Aorta (tissue), 5 donors: ENCODE measurements at regions not wholly inside any gene's neighbourhood (a gene's known extent, or its start where the extent isn't known, plus 50 kb on each side); places are given as distances from the start of the nearest gene placed in this dataset.

Source experiments
- ATAC-seq: fragments of 200-7000 bp; cut with Tn5 transposase; one replicate; pipeline ENCODE4 v1.9.1; 2022; ENCODE audit warnings: moderate library complexity; ENCODE audit not compliant: low FRiP score
- DNase-seq, 2 donors: peaks; one replicate each; pipeline ENCODE4 v3.0.0-alpha.2; 2020
- H3K27ac ChIP-seq, 2 donors: one replicate each; pipeline ENCODE4 v1.5.1; 2013; ENCODE audit warnings: low read length in 2 of 2, mild to moderate bottlenecking in 2 of 2, moderate library complexity in 2 of 2, control low read depth in 1 of 2, inconsistent platforms in 1 of 2, low read depth in 1 of 2
- H3K27me3 ChIP-seq, 2 donors: one replicate each; pipeline ENCODE4 v1.6.1; 2013; ENCODE audit warnings: control low read depth in 1 of 2, low read length in 1 of 2, mild to moderate bottlenecking in 1 of 2, moderate library complexity in 1 of 2; ENCODE audit not compliant: insufficient read depth in 2 of 2, control insufficient read depth in 1 of 2
- H3K36me3 ChIP-seq, 2 donors: one replicate each; pipeline ENCODE4 v1.6.1; 2013; ENCODE audit warnings: control low read depth in 1 of 2, low read length in 1 of 2, mild to moderate bottlenecking in 1 of 2; ENCODE audit not compliant: insufficient read depth in 2 of 2, control insufficient read depth in 1 of 2
- H3K4me1 ChIP-seq, 2 donors: one replicate each; pipeline ENCODE4 v1.6.1; 2013; ENCODE audit warnings: low read length in 2 of 2, control low read depth in 1 of 2, mild to moderate bottlenecking in 1 of 2, moderate library complexity in 1 of 2; ENCODE audit not compliant: insufficient read depth in 2 of 2, control insufficient read depth in 1 of 2
- H3K4me3 ChIP-seq, 2 donors: one replicate each; pipeline ENCODE4 v1.5.1; 2013; ENCODE audit warnings: low read length in 2 of 2, control low read depth in 1 of 2, mild to moderate bottlenecking in 1 of 2
- H3K9me3 ChIP-seq: one replicate; pipeline ENCODE4 v1.6.1; 2013; ENCODE audit warnings: mild to moderate bottlenecking, low read length; ENCODE audit not compliant: control insufficient read depth
- WGBS, 2 donors: extraction: QIAGEN DNeasy Blood & Tissue Kit; methylation state at CpG; one replicate each; pipeline ENCODE4 v1.1.7; 2013; 5-methylcytosine and 5-hydroxymethylcytosine counted together
- intact Hi-C, 2 donors: fragments of 100-400 bp; cut with DNase I; formaldehyde crosslinking; loops; one replicate each; pipeline versions ENCODE4 v1.14.2 to v1.15.0; 2022
- donor health status: healthy with polysubstance abuse.
- donor health status: Bipolar disorder and iron deficiency.
- donor health status: DM: no; HTN: no; CAD: no.
- donor health status: DM: no; HTN: no; CAD: no.
- donor health status: DM: yes; HTN: yes; CAD: no.

- no peaks in the 10 kb centered on the region for H3K9me3 ChIP-seq
- no peak overlapping the region for H3K4me3 ChIP-seq
- DNase-seq (no peak), ATAC-seq (no peak)
- WGBS, 2 donors = 68 to 71% methylated on average over 1 of the region's 1 CpG
- H3K36me3 ChIP-seq = no peaks in the 10 kb centered on the region
- no peaks in the 10 kb centered on the region for H3K4me1 ChIP-seq
- H3K27ac ChIP-seq = no peak overlapping the region
- intact Hi-C loops = no loop called here
- H3K27me3 ChIP-seq = no peaks in the 10 kb centered on the region
Measured at GRCh38 chr12:58601529-58601928, 318.8 kb downstream of the LRIG3 start.

- no peak for ATAC-seq
- 92 to 93% methylated on average over 6 of the region's 6 CpGs for WGBS, 2 donors
- H3K27ac ChIP-seq = no peak overlapping the region
- no peak for DNase-seq
- no peaks in the 10 kb centered on the region for H3K36me3 ChIP-seq
- H3K4me1 ChIP-seq = no peaks in the 10 kb centered on the region
- no peaks in the 10 kb centered on the region for H3K9me3 ChIP-seq
- H3K4me3 ChIP-seq = no peak overlapping the region
- intact Hi-C loops = no loop called here
- H3K27me3 ChIP-seq = no peaks in the 10 kb centered on the region
Measured at GRCh38 chr12:58602179-58602578, 318.1 kb downstream of the LRIG3 start.

GRCh38 chr12:58602736-58603135 is 317.6 kb downstream of the LRIG3 start:
- no peak overlapping the region for H3K27ac ChIP-seq
- no peaks in the 10 kb centered on the region for H3K36me3 ChIP-seq
- 63 to 78% methylated on average over 1 of the region's 1 CpG for WGBS, 2 donors
- no peaks in the 10 kb centered on the region for H3K9me3 ChIP-seq
- no peak overlapping the region for H3K4me3 ChIP-seq
- H3K27me3 ChIP-seq = no peaks in the 10 kb centered on the region
- no peak for DNase-seq
- intact Hi-C loops = no loop called here
- no peaks in the 10 kb centered on the region for H3K4me1 ChIP-seq
- no peak for ATAC-seq

GRCh38 chr12:58607805-58608204 is 312.5 kb downstream of the LRIG3 start:
- intact Hi-C loops = no loop called here
- DNase-seq (no peak), ATAC-seq (no peak)
- WGBS, 2 donors = 0 to 47% methylated on average over 1 of the region's 1 CpG
- Histone ChIP-seq H3K27me3 (no peaks in the 10 kb centered on the region), H3K27ac (no peak overlapping the region), H3K4me1 (no peaks in the 10 kb centered on the region), H3K9me3 (peaks cover 2% of the 10 kb centered on the region), H3K36me3 (no peaks in the 10 kb centered on the region), H3K4me3 (no peak overlapping the region)

- Histone ChIP-seq H3K4me1 (no peaks in the 10 kb centered on the region), H3K9me3 (peaks cover 2% of the 10 kb centered on the region), H3K27ac (no peak overlapping the region), H3K27me3 (no peaks in the 10 kb centered on the region), H3K36me3 (no peaks in the 10 kb centered on the region), H3K4me3 (no peak overlapping the region)
- 30 to 34% methylated on average over 1 of the region's 1 CpG for WGBS, 2 donors
- intact Hi-C loops = no loop called here
- no peak for DNase-seq
- ATAC-seq = no peak
Measured at GRCh38 chr12:58608711-58609110, 311.6 kb downstream of the LRIG3 start.

GRCh38 chr12:58615047-58615446 is 305.3 kb downstream of the LRIG3 start:
- H3K36me3 ChIP-seq = no peaks in the 10 kb centered on the region
- H3K4me1 ChIP-seq = no peaks in the 10 kb centered on the region
- no peaks in the 10 kb centered on the region for H3K27me3 ChIP-seq
- no peak overlapping the region for H3K4me3 ChIP-seq
- H3K27ac ChIP-seq = no peak overlapping the region
- ATAC-seq = no peak
- peaks cover 3% of the 10 kb centered on the region for H3K9me3 ChIP-seq
- DNase-seq = no peak
- WGBS, 2 donors = 49 to 73% methylated on average over 2 of the region's 2 CpGs
- intact Hi-C loops = no loop called here

GRCh38 chr12:58615576-58615975 is 304.7 kb downstream of the LRIG3 start:
- no peak overlapping the region for H3K4me3 ChIP-seq
- DNase-seq = no peak
- intact Hi-C loops = no loop called here

GRCh38 chr12:58616618-58617017 is 303.7 kb downstream of the LRIG3 start:
- Histone ChIP-seq H3K36me3 (no peaks in the 10 kb centered on the region), H3K4me3 (no peak overlapping the region), H3K27me3 (no peaks in the 10 kb centered on the region), H3K4me1 (no peaks in the 10 kb centered on the region), H3K27ac (no peak overlapping the region), H3K9me3 (peaks cover 2% of the 10 kb centered on the region)
- DNase-seq (no peak), ATAC-seq (no peak)
- intact Hi-C loops = no loop called here
- 67% methylated on average over 1 of the region's 1 CpG for WGBS, 2 donors

More at GRCh38 chr12:58615576-58615975, 304.7 kb downstream of the LRIG3 start:
- ATAC-seq = no peak
- Histone ChIP-seq H3K27me3 (no peaks in the 10 kb centered on the region), H3K4me1 (no peaks in the 10 kb centered on the region), H3K9me3 (peaks cover 4% of the 10 kb centered on the region), H3K27ac (no peak overlapping the region), H3K36me3 (no peaks in the 10 kb centered on the region)

GRCh38 chr12:58621126-58621525 is 299.2 kb downstream of the LRIG3 start:
- intact Hi-C loops = no loop called here
- ATAC-seq (peak; percentile 33), DNase-seq (no peak)
- 92 to 96% methylated on average over 5 of the region's 5 CpGs for WGBS, 2 donors
- Histone ChIP-seq H3K9me3 (peaks cover 2% of the 10 kb centered on the region), H3K27ac (no peak overlapping the region), H3K27me3 (no peaks in the 10 kb centered on the region), H3K4me3 (no peak overlapping the region), H3K36me3 (no peaks in the 10 kb centered on the region), H3K4me1 (no peaks in the 10 kb centered on the region)
